HFFc6 (cell line): ENCODE measurements at regions not wholly inside any gene's neighbourhood (a gene's known extent, or its start where the extent isn't known, plus 50 kb on each side); places are given as distances from the start of the nearest gene placed in this dataset.

Experiments used
- DNase-seq: peaks from one replicate; pipeline ENCODE4 v3.0.0-alpha.2; 2018
- H3K27ac Mint-ChIP-seq: 2 replicates; pipeline ENCODE4 v1.8.0; 2020; ENCODE audit warnings: mild to moderate bottlenecking, mixed read lengths
- H3K27me3 Mint-ChIP-seq: 2 replicates; pipeline ENCODE4 v1.8.0; 2021; ENCODE audit warnings: mild to moderate bottlenecking, moderate library complexity, mixed read lengths; ENCODE audit not compliant: insufficient read depth
- H3K36me3 Mint-ChIP-seq: 2 replicates; pipeline ENCODE4 v1.8.0; 2021; ENCODE audit warnings: low read depth, mixed read lengths
- H3K4me1 Mint-ChIP-seq: 2 replicates; pipeline ENCODE4 v1.8.0; 2020; ENCODE audit warnings: low read depth, mixed read lengths
- H3K4me3 Mint-ChIP-seq: 2 replicates; pipeline ENCODE4 v1.8.0; 2020; ENCODE audit warnings: mild to moderate bottlenecking, moderate library complexity, mixed read lengths
- H3K9me3 Mint-ChIP-seq: 2 replicates; pipeline ENCODE4 v1.8.0; 2020; ENCODE audit warnings: mild to moderate bottlenecking, mixed read lengths
- TF ChIP-seq, protein P1 (sequence below): fragments of 200-600 bp; sonication (generic); IDR thresholded peaks from 2 replicates; pipeline ENCODE4 v1.5.0; 2021; ENCODE audit warnings: antibody characterized with exemption, mild to moderate bottlenecking

DNA sequence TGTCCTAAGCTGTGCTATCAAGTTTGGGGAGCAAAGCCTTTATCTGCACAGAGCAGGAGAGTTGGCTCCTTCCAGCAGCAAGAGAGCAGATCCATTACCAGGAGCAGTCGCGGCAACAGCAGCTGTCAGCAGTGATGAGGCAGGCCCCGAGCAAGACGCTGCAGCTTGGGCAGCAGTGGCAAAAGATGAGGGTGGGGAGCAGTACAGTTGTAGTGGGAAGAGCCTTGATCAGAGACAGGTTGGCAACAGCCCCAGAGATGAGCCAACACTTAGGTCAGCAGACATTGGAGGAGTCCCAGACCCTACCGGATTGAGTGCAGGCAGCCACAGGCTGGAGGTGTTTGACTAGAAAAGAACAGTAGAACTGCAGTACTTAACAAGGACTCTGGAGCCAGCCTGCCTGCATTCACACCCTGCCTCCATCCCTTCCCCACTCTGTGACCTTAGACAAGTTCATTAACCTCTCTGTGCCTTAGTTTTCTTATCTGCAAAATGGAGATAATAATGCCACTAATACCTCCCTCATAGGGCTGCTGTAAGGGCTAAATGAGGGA is 117.1 kb upstream of the SERTAD2 start:
- H3K36me3 Mint-ChIP-seq = peaks cover 13% of the 10 kb centered on the region
- no peaks in the 10 kb centered on the region for H3K27me3 Mint-ChIP-seq
- peaks cover 5% of the 10 kb centered on the region for H3K9me3 Mint-ChIP-seq
- peak; percentile 91 for DNase-seq
- peak overlapping the region; percentile 78 for H3K4me3 Mint-ChIP-seq
- TF ChIP-seq, protein P1, sequence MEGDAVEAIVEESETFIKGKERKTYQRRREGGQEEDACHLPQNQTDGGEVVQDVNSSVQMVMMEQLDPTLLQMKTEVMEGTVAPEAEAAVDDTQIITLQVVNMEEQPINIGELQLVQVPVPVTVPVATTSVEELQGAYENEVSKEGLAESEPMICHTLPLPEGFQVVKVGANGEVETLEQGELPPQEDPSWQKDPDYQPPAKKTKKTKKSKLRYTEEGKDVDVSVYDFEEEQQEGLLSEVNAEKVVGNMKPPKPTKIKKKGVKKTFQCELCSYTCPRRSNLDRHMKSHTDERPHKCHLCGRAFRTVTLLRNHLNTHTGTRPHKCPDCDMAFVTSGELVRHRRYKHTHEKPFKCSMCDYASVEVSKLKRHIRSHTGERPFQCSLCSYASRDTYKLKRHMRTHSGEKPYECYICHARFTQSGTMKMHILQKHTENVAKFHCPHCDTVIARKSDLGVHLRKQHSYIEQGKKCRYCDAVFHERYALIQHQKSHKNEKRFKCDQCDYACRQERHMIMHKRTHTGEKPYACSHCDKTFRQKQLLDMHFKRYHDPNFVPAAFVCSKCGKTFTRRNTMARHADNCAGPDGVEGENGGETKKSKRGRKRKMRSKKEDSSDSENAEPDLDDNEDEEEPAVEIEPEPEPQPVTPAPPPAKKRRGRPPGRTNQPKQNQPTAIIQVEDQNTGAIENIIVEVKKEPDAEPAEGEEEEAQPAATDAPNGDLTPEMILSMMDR = no peak; the same call in 1 of the 2 replicates
- peak overlapping the region; percentile 84 for H3K27ac Mint-ChIP-seq
- peaks cover 49% of the 10 kb centered on the region for H3K4me1 Mint-ChIP-seq

- DNase-seq = no peak
- H3K9me3 Mint-ChIP-seq = peaks cover 9% of the 10 kb centered on the region
- no peak overlapping the region for H3K27ac Mint-ChIP-seq
- peaks cover 40% of the 10 kb centered on the region for H3K4me1 Mint-ChIP-seq
- H3K27me3 Mint-ChIP-seq = no peaks in the 10 kb centered on the region
- peaks cover 18% of the 10 kb centered on the region for H3K36me3 Mint-ChIP-seq
- no peak overlapping the region for H3K4me3 Mint-ChIP-seq
- TF ChIP-seq, protein P1 = no peak
Observed at GRCh38 chr2:64771737-64772136, 118.0 kb upstream of the SERTAD2 start.

GRCh38 chr2:64773461-64774118 is 119.9 kb upstream of the SERTAD2 start:
- no peak overlapping the region for H3K4me3 Mint-ChIP-seq
- H3K9me3 Mint-ChIP-seq = peaks cover 9% of the 10 kb centered on the region
- peaks cover 28% of the 10 kb centered on the region for H3K36me3 Mint-ChIP-seq
- H3K4me1 Mint-ChIP-seq = peaks cover 43% of the 10 kb centered on the region
- DNase-seq = no peak
- TF ChIP-seq, protein P1 = no peak
- H3K27ac Mint-ChIP-seq = no peak overlapping the region
- no peaks in the 10 kb centered on the region for H3K27me3 Mint-ChIP-seq

DNA sequence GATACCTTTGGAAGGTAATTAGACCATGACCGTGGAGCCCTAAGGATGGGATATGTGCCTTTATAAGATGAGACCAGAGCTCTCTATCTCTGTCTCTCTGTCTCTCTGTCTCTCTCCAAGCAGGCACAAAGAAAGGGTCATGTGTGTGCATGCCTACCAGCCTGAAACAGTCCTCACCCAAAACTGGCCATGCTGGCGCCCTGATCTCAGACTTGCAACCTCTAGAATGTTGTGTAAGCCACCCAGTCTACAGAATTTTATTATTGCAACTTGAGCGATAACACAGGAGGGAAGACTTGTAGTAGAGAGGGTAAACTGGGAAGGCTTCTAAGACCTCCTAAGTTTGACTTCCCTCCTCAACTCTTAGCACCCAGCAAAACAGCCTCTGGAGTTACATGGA is 124.1 kb upstream of the SERTAD2 start:
- TF ChIP-seq, protein P1 = no peak
- no peaks in the 10 kb centered on the region for H3K27me3 Mint-ChIP-seq
- H3K36me3 Mint-ChIP-seq = peaks cover 34% of the 10 kb centered on the region
- no peak overlapping the region for H3K4me3 Mint-ChIP-seq
- H3K4me1 Mint-ChIP-seq = peaks cover 46% of the 10 kb centered on the region
- H3K27ac Mint-ChIP-seq = peak overlapping the region; percentile 94; the same call in 1 of the 2 replicates
- no peak for DNase-seq
- peaks cover 9% of the 10 kb centered on the region for H3K9me3 Mint-ChIP-seq

- no peaks in the 10 kb centered on the region for H3K27me3 Mint-ChIP-seq
- DNase-seq = peak; percentile 96
- peak overlapping the region; percentile 94 for H3K27ac Mint-ChIP-seq
- TF ChIP-seq, protein P1 = no peak
- peaks cover 51% of the 10 kb centered on the region for H3K4me1 Mint-ChIP-seq
- H3K36me3 Mint-ChIP-seq = peaks cover 34% of the 10 kb centered on the region
- H3K4me3 Mint-ChIP-seq = peak overlapping the region; percentile 65; the same call in 1 of the 2 replicates
- peaks cover 9% of the 10 kb centered on the region for H3K9me3 Mint-ChIP-seq
Observed at GRCh38 chr2:64779117-64779690, 125.5 kb upstream of the SERTAD2 start.
